ENCODE measurements at regions not wholly inside any gene's neighbourhood (a gene's known extent, or its start where the extent isn't known, plus 50 kb on each side); places are given as distances from the start of the nearest gene placed in this dataset.

DNA sequence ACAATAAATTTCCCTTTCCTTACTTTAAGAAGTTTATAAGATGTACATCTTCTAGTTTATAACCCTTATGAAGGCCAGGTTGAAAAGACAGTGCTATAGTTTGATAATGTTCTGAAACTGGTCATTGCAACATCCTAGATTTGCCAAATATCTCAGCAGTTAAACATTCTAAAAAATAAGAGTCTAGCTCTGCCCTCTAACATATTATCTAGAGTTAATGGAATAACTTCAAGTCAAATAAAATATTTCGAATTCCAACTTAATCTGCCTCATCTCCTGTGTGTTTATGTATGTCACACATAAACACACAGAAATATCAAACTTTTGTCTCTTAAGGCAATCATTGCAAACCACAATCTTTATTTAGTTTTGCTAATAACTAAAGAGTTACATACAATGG, 796.6 kb downstream of the TLE1 start:
- CTCF ChIA-PET: no interaction called here
- POLR2A ChIA-PET: no interaction called here

DNA sequence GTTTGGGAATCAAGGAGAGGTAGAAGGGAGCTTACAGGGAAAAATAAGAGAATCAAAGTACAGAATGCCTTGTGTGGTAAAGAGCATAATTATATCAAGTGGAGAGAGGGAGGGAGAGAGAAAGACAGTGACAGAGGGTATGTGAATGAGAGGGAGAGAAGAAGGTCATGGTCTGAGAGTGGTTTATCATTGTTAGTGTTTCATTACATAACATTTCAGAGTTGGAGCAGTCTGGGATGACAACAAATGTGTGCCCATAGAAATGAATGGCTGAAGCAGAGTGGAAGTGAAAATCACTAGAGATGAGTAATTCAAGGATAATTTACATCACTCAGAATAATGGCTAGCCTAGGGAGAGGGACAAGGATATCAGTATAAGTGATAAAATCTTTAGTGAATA, 799.2 kb downstream of the TLE1 start:
- ChIA-PET POLR2A (no interaction called here), CTCF (no interaction called here)

DNA sequence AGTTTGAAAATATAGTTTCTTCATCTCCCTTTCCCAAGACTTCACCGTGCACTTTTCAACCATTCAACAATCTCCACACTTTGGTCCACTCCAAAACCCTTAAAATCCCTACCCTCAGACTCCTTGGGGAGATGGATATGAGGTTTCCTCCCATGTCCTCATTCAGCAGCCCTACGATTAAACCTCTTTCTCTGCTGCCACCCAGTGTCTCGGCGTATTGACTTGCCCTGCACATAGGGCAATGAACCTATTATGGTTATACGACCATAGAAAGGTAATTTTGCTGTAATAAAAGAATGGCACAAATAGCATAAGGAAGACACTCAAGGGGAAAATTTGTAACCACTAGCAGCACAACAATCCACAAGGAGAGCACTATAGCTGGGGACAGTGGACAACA, 803.5 kb downstream of the TLE1 start:
- ChIA-PET CTCF (no interaction called here), POLR2A (no interaction called here)

DNA sequence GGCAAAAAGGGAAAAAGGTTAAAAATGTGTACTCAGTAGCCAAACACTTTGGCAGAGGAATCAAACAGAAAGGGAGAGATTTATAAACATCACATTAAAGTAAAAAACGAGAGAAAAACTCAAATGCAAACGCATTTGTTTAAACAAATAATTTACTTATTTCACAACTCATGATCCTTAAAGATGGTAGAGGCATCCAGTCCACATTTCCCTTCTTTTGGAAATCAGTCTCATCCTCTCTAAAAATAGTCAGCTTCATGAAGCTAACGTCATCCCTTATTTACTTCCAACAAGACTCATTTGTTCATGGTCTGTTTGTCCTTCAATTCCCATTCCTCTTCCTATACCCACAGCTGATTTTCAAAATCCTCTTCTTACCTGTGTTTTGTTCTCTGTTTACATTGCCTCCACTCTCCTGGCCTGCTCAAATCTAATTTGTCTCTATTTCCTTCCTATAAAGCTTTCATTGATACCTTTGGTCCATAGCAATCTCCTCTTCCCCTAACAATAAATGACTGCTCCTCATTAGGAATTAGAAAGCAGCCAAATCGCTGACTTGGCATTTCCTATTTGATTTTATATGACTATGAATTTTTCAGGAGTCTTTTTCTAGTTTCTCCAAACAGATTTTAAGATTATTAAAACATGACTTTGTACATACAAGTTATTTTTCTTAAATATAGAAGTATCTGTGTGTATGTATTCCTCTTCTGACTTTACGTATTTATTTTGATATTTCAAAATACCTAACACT, 805.3 kb downstream of the TLE1 start:
- CTCF ChIA-PET: no interaction called here
- POLR2A ChIA-PET: no interaction called here

DNA sequence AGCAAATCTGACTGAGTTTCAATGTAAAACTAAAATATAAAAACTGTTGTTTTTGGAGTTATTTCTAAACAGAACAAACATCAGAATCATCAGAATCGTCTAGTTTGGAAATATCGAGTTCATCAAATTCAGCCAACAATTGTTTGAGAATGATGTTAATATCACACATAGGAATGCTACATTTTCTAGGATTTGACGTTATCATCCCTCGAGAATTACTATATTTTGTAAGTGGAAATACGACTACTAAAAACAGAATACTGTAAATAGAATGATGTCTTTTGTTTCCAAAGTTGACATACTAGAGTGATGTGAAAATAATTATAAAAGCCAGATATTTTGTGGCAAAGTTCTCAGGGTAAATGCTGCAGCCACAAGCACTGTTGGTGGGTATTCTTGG, 805.9 kb downstream of the TLE1 start:
- POLR2A ChIA-PET: no interaction called here
- CTCF ChIA-PET: no interaction called here

DNA sequence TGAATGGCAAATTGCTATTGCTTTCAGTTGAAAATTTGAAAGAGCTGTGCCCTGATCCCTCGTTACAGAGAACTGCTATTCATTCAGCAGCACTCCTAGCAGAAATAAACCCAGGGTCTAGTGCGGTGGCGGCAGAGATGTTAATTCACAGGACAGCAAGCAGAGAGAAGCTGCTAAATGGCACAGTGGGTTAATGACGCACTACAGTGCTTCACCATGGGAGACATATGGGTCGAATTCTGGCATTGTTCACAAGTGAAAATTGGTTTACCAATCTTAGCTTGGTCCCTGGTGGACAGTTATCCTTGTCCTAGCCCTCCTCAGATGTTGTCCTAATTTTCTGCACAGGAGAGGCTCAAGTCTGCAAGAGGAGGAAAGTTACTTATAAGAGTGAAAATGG, 807.4 kb downstream of the TLE1 start:
- CTCF ChIA-PET: no interaction called here
- POLR2A ChIA-PET: no interaction called here

DNA sequence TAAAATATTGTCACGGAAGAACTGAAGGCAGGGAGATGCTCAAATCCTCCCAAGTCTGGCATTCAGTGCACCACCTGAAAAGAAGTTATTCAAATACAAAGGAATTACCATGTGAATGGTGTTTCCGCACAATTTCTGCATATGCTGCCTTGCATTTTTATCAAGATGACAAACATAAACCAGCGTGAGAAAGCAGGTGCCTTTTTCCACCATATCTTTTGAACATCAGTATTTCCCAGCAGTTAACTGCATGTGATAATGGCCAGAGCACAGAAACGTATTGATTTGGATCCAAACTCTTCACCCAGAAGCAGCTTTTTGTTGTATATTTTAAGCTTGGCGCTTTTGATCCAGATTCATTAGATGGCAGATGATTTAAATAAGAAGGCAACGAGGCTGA, 808.0 kb downstream of the TLE1 start:
- POLR2A ChIA-PET: no interaction called here
- CTCF ChIA-PET: no interaction called here

DNA sequence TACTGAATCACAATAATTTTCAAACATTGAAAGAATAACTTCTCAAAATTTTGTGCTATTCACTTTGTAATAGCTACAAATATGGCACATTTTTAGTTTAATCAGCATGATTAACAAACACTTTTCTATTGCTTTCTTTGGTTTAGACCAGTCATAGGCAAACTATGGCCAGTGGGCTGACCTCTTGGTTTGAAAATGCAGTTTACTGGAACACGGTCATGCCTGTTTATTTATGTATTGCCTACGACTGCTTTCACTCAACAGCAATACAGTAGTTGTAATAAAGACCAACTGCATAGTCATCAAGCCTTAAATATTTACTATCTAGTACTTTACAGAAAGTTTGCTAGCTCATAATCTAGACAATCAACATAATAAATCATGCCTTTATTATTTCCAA, 810.8 kb downstream of the TLE1 start:
- ChIA-PET POLR2A (no interaction called here), CTCF (no interaction called here)

DNA sequence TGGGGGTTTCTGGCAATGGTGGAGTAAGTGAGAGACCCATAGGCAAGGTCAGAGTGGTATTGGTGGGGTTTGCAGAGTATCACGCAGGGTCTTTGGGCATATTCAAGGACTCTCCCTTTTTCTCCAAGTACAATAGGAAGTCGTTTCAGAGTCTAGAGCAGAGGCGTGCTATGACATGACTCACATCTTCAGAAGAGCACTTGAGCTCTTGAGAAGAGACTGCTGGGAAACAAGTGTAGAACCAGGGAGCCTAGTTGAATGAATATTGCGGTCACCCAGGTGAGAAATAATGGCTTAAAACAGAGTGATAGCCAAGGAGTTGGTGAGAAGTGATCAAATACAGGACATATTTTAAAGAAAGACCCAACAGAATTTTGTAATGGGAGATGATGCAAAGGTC, 813.4 kb downstream of the TLE1 start:
- CTCF ChIA-PET: no interaction called here
- POLR2A ChIA-PET: no interaction called here

DNA sequence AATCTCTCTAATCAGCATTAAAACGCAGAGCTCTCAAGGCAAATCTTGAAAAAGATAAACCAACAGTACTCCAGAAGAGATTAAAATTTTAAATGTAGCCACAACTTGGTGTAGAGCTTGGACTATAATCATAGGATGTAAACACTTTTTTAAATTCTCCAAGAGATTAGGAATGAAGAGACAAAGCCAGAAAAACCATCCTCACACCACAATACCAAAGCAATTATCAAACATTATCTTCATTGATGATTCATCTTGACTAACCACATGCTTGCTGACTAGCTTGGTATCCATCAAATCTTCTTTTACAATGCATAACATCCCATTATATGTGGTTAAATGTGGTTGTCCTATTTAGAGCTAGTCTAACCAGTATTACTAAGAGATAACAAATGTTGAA, 815.1 kb downstream of the TLE1 start:
- ChIA-PET CTCF (no interaction called here), POLR2A (no interaction called here)

DNA sequence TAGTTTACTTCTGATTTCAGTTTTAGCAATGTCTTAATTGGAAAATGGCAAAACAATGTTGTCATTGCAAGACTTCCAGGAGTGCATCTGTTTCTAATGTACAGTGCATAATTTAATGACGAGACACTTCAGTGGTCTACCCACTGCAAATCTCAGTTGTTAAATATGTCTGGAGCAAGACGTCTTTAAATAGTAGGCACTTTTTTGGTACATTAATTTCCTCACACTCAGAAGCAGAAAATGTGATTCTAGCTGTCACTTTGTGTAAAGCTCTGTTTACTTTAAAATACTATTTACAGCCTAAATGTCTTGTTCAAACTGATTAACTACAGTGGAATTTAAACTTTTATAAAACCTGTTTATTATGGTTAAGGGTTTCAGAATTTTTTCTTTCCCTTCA, 815.5 kb downstream of the TLE1 start:
- POLR2A ChIA-PET: no interaction called here
- CTCF ChIA-PET: no interaction called here

DNA sequence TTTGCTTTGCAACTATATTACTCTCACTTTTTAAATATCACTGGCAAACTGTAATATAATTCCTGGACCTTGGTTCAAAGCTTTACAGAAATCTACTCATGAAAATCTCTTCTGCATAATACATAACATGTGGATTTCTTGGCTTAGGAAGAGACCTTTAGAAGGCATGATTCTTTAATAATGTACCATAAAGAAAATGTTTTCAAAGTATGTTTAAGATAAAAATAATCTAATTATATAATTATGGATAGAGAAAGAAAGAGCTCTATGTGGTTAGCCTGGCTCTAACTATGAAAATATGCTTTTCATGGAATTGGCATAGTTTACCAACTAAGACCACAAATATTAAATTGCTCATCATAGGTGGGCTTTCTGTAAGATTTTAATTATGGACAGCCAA, 817.8 kb downstream of the TLE1 start:
- ChIA-PET CTCF (no interaction called here), POLR2A (no interaction called here)

DNA sequence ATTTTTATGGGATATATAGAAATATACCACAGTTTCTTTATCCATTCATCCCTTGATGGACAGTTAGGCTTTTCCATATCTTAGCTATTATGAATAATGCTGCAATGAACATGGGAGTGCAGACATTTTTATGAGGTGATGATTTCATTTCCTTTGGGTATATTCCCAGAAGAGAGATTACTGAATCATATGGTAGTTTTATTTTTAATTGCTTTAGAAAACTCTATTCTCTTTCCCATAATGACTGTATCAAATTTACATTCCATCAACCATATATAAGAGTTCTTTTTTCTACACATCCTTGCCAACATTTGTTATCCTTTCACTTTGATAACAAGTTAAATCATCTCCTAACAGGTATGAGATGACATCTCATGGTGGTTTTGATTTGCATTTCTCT, 821.6 kb downstream of the TLE1 start:
- CTCF ChIA-PET: no interaction called here
- POLR2A ChIA-PET: no interaction called here

DNA sequence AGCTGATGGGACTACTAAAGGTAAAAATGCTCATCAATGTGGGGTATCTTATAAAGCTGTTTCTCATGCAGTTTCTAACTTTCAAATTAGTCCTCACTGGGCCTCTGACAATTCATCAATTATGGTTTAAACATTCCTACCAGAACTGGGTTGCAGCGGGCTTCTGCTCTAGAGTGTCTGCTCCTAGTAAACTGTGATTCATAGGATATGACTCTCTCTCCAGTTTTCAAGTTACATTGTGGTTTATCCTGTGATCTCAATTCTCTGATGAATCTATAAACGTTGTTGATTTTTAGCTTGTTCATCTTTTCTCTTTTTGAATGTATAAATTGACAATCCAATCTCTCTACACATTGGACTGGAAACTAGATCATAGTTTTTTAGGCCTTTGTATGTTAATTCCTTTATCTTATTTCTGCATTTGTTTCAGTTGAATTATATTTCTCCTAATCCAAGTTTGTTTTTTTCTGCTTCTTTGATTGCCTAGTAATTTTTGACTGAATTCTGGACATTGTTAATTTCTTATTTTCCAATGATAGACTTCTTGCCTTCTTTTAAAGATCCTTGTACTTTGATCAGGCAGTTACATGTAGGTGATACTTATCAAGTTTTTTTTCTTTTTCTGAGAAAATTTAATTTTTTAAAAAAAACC, 822.6 kb downstream of the TLE1 start:
- CTCF ChIA-PET: interaction anchor here (0.6 kb wide), 1 partner anchor 188 kb away, joined by 4 read pairs; no protein-coding TSS in a partner anchor
- POLR2A ChIA-PET: no interaction called here

DNA sequence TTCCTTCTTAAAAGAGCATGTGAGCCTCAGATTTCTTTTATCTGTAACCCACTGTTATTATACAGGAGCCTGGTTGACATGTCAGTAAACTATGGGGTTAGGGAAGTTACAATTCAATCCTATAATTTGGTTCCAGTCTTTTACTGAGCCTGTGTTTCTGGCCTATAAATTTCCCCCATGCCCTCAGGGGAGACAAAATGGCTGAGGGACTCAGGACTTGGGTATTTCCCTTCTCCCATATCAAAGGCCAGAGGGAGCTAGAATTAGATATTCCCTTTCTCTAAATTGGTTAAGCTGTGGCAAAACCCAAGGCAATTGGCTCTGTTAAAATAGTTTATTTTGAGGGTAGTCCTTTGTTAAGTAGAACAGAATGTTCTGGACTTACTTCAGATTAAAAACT, 823.2 kb downstream of the TLE1 start:
- ChIA-PET CTCF (interaction anchor here (0.6 kb wide), 1 partner anchor 188 kb away, joined by 4 read pairs; no protein-coding TSS in a partner anchor), POLR2A (no interaction called here)

DNA sequence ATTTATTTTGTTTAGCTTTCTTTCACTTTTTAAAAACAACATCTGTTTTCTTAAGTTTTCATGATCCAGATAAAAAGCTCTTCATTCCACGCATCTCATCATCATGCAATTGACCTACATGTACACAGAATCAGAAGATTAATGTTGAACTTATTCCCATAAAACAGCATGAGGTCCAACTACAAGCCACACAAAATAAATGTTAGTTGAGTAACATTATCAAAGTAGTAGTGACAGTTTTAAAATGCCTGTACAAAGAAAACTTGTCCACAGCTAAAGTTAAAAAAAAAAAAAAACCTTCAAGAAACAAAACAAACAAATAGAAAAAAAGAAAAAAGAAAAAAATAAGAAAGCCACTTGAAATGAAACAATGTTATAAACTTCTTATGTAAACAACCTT, 846.3 kb downstream of the TLE1 start:
- ChIA-PET CTCF (no interaction called here), POLR2A (no interaction called here)

DNA sequence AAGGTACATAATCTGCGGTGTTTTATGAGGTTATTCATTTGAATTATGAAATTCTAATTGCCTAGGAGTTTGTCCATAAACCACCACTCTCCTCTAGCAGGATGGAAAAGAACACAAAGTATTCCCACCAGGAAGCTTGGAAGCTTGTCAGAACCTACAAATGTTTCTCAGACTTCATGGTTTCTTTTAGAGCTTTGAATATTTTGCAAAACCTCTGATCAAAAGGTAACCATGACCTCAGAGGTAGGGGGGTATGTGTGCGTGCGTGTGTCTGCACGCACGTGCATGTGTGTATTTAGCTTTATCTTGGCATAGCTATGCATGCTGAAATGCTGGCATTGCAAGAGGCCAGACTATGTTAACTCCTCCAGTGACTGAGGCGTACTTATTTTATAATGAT, 847.0 kb downstream of the TLE1 start:
- POLR2A ChIA-PET: no interaction called here
- CTCF ChIA-PET: no interaction called here

DNA sequence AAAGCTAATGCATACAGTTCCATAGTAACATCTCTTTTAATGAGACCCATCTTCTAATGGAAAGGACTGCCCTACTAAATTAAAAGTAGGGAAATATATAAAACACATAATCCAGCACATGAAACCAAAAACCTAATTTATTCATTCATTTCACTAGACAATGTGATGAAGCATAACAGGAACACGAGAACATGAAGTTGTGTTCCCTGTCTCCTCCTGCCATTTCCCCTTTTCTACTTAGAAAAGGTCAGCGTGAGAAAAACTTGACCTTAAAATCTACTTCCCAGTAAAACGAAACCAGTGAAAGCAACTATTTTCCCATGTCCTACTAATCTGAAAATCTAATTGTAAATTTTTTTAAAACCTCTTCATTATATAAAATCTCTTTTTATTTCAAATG, 847.5 kb downstream of the TLE1 start:
- ChIA-PET CTCF (no interaction called here), POLR2A (no interaction called here)

DNA sequence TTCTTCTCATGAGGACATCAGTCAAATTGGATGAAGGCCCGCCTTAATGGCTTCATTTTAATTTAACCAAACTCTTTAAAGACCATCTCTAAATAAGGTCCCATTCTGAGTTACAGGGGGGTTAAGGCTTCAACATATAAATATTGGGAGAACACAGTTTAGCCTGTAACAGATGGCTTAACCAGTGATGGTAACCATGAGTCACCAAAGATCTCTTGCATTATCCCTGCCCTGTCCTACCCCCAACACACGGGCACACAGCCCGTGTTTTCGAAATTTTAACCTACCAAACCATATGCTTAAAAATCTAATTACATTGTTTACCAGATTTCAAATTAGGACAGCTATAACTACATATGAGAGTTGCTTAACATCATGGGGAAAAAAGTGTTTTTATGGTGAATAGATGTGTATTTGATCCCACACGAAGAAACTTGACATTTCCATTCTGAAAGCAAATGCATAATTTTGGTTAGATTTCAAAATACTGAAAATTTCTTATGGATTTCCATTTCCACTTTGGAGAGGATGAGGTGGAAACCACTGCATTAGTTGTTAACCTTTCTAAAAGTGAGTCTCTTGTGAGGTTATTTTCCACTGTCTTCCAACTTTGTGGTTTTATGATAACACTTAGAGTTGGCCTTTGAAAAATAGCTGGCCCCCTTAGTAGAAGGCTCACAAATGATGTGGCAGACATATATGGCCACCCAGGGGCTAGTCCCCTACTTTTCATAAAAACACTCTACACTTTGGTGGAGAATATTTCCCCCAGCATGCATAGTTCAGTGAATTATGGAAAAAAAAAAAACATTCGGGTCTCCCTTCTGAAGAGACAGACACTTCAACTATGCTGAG, 849.3 kb downstream of the TLE1 start:
- ChIA-PET POLR2A (no interaction called here), CTCF (no interaction called here)

DNA sequence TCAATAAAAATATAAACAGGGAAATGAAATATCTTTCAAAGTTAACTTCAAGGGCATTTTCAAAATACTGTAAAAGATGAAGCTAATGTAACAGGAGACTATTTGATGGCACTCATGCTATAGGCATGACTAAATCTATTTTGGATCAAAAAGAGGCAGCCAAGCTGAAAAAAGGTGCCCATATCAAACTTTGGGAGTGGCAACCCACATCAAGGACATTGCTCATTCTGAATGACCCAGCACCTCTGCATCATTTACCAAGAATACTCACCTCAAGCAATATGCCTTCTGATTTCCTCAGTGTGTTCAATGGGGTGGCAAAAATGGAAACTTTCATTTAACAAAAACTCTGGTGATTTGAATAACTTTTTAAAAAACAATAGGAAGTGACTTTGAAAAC, 853.3 kb downstream of the TLE1 start:
- POLR2A ChIA-PET: no interaction called here
- CTCF ChIA-PET: no interaction called here

DNA sequence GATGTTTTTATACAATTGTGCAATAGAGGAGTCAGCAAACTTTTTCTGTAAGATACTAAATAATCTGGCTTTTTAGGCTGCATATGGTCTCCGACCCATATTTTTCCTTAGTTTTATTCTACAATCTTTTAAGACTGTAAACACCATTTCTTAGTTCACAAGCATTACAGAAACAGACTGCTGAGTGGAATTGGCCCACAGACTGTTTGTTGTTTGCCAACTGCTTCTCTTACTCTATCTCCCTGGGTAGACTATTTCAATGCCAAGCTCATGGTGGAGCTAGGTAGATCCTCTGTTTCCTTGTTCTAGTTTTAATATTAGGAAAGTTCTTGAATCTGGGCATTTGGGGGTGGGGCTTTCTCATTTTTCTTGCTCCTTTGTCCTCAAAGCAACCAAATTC, 857.6 kb downstream of the TLE1 start:
- CTCF ChIA-PET: no interaction called here
- POLR2A ChIA-PET: no interaction called here

DNA sequence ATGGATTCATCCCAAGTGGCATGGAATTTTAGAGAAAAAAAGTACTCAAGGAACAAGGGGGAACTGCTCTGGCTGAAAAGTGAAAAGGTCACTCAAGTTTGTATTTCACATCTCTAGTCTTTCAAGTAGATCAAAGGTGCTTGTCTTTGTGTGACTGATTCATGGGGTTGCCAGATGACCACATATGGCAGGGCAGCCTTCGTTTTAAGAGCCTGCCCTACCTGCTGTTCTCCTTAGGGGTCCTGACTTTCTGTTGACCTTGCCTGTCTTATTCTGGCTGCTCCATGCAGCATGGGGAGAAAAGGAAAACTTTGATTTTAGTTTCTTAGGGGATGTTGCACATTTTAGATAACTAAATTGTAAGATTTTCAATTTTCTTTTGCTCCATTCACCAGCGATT, 877.7 kb downstream of the TLE1 start:
- CTCF ChIA-PET: no interaction called here

More for the DNA sequence above, 877.7 kb downstream of the TLE1 start:
- POLR2A ChIA-PET: no interaction called here
